ENCODE measurements at regions not wholly inside any gene's neighbourhood (a gene's known extent, or its start where the extent isn't known, plus 50 kb on each side); places are given as distances from the start of the nearest gene placed in this dataset.

DNA sequence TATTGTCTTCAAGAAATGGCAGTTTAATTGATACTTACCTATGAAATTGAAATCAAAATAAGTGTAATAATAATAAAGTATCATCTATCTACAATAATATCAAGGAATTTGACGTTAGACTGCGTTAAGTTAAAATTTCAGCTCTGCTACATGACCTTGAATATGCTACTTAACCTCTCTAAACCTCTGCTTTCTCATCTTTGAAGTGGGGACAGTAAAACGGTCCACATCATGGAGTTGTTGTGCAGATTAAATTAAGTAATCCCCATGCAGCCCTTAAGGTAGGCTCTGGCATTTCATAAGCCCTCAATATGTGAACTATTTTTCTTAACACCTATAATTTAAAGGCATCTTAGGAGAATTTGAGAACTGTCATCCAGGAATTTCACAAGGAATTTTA is 252.4 kb upstream of the PHF14 start:
- no TSS peak for BruUV-seq (replicated peaks)
- ChIA-PET POLR2A (no interaction called here), RAD21 (ENCODE audit: low non-redundant PET in 1 of 2, low total read pairs in 2 of 2, uncharacterized antibody in 2 of 2, unreplicated experiment in 2 of 2) (no interaction called here), CTCF (no interaction called here)
- intact Hi-C loops (cut with micrococcal nuclease), result no loop called here
- no peaks in the 10 kb centered on the region for H3K27me3 ChIP-seq (ENCODE audit: insufficient read depth, low read length)
- H3K36me3 ChIP-seq (ENCODE audit: control insufficient read depth in 1 of 2, insufficient read depth in 2 of 2, low read length in 2 of 2), result no peaks in the 10 kb centered on the region
- no peaks in the 10 kb centered on the region for H3K79me2 ChIP-seq (ENCODE audit: insufficient read depth, low read length)
- H3K4me2 ChIP-seq (ENCODE audit: low read length), result no peak overlapping the region
- no peak overlapping the region for H3K4me3 ChIP-seq (replicated peaks in 1 of 2; ENCODE audit: low read depth in 1 of 2, low read length in 2 of 2)
- no peaks in the 10 kb centered on the region for H3K4me1 ChIP-seq (ENCODE audit: control insufficient read depth in 1 of 2, insufficient read depth in 2 of 2, low read length in 2 of 2)
- H3K27ac ChIP-seq (ENCODE audit: low read depth, low read length), result no peak overlapping the region
- ATAC-seq (no peak), DNase-seq (ENCODE audit: low read depth, low spot score) (no peak)
- no peaks in the 10 kb centered on the region for H3K9me3 ChIP-seq (ENCODE audit: control insufficient read depth in 1 of 2, insufficient read depth in 1 of 2, low read depth in 1 of 2, low read length in 2 of 2)
- no peaks in the 10 kb centered on the region for H3K9me2 ChIP-seq (ENCODE audit: insufficient read depth)
- no peak overlapping the region for H2AFZ ChIP-seq (ENCODE audit: low read depth, low read length, poor library complexity, severe bottlenecking)
- no peak overlapping the region for H3K9ac ChIP-seq (ENCODE audit: low read length)
- no peaks in the 10 kb centered on the region for H4K20me1 ChIP-seq (ENCODE audit: insufficient read depth)
- TF ChIP-seq, protein P1, sequence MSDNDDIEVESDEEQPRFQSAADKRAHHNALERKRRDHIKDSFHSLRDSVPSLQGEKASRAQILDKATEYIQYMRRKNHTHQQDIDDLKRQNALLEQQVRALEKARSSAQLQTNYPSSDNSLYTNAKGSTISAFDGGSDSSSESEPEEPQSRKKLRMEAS (IDR thresholded peaks at IDR 0.05), result no peak
- no peak for TF ChIP-seq JUND (IDR thresholded peaks at IDR 0.05)
- TF ChIP-seq YY1 (IDR thresholded peaks at IDR 0.05; ENCODE audit: extremely low read depth, insufficient replicate concordance, low read depth, low read length), result no peak
- no peak for TF ChIP-seq SIN3A (IDR thresholded peaks at IDR 0.05; ENCODE audit: low read depth)
- TF ChIP-seq, protein P2, sequence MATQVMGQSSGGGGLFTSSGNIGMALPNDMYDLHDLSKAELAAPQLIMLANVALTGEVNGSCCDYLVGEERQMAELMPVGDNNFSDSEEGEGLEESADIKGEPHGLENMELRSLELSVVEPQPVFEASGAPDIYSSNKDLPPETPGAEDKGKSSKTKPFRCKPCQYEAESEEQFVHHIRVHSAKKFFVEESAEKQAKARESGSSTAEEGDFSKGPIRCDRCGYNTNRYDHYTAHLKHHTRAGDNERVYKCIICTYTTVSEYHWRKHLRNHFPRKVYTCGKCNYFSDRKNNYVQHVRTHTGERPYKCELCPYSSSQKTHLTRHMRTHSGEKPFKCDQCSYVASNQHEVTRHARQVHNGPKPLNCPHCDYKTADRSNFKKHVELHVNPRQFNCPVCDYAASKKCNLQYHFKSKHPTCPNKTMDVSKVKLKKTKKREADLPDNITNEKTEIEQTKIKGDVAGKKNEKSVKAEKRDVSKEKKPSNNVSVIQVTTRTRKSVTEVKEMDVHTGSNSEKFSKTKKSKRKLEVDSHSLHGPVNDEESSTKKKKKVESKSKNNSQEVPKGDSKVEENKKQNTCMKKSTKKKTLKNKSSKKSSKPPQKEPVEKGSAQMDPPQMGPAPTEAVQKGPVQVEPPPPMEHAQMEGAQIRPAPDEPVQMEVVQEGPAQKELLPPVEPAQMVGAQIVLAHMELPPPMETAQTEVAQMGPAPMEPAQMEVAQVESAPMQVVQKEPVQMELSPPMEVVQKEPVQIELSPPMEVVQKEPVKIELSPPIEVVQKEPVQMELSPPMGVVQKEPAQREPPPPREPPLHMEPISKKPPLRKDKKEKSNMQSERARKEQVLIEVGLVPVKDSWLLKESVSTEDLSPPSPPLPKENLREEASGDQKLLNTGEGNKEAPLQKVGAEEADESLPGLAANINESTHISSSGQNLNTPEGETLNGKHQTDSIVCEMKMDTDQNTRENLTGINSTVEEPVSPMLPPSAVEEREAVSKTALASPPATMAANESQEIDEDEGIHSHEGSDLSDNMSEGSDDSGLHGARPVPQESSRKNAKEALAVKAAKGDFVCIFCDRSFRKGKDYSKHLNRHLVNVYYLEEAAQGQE (IDR thresholded peaks at IDR 0.05; ENCODE audit: low read depth), result no peak
- TF ChIP-seq EGR1 (IDR thresholded peaks at IDR 0.05; ENCODE audit: low read depth), result no peak
- TF ChIP-seq, protein P3, sequence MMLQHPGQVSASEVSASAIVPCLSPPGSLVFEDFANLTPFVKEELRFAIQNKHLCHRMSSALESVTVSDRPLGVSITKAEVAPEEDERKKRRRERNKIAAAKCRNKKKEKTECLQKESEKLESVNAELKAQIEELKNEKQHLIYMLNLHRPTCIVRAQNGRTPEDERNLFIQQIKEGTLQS (IDR thresholded peaks at IDR 0.05), result no peak
- TF ChIP-seq SP1 (IDR thresholded peaks at IDR 0.05; ENCODE audit: low read depth), result no peak
- no peak for TF ChIP-seq SRF (IDR thresholded peaks at IDR 0.05; ENCODE audit: low read depth)
